Sigmoid colon (tissue), 4 donors: ENCODE measurements at regions not wholly inside any gene's neighbourhood (a gene's known extent, or its start where the extent isn't known, plus 50 kb on each side); places are given as distances from the start of the nearest gene placed in this dataset.

Experiments used
- EP300 ChIP-seq, 4 donors: sonication (generic); formaldehyde crosslinking; IDR thresholded peaks; one replicate each; pipeline ENCODE4 v1.6.1; 2017; ENCODE audit warnings: antibody characterized with exemption in 4 of 4
- POLR2A ChIP-seq, 2 donors: fragments of 450-650 bp; IDR thresholded peaks; one replicate each; pipeline ENCODE4 v1.6.1; 2016; ENCODE audit warnings: antibody characterized with exemption in 2 of 2, mild to moderate bottlenecking in 2 of 2, moderate library complexity in 2 of 2
- POLR2AphosphoS5 ChIP-seq, 4 donors: sonication (generic); formaldehyde crosslinking; IDR thresholded peaks; one replicate each; pipeline ENCODE4 v1.6.1; 2017; ENCODE audit warnings: antibody characterized with exemption in 4 of 4
- TF ChIP-seq, protein P1 (sequence below), 4 experiments: fragments of 450-650 bp in 3 of 4; fragments of 200-600 bp in 1 of 4; IDR thresholded peaks; one replicate each; pipeline ENCODE4 v1.5.1; 2016 to 2019; ENCODE audit warnings: antibody characterized with exemption in 4 of 4, mild to moderate bottlenecking in 3 of 4, moderate library complexity in 2 of 4

- TF ChIP-seq, protein P1, sequence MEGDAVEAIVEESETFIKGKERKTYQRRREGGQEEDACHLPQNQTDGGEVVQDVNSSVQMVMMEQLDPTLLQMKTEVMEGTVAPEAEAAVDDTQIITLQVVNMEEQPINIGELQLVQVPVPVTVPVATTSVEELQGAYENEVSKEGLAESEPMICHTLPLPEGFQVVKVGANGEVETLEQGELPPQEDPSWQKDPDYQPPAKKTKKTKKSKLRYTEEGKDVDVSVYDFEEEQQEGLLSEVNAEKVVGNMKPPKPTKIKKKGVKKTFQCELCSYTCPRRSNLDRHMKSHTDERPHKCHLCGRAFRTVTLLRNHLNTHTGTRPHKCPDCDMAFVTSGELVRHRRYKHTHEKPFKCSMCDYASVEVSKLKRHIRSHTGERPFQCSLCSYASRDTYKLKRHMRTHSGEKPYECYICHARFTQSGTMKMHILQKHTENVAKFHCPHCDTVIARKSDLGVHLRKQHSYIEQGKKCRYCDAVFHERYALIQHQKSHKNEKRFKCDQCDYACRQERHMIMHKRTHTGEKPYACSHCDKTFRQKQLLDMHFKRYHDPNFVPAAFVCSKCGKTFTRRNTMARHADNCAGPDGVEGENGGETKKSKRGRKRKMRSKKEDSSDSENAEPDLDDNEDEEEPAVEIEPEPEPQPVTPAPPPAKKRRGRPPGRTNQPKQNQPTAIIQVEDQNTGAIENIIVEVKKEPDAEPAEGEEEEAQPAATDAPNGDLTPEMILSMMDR (IDR thresholded peaks at IDR 0.05): no peak
- TF ChIP-seq EP300 (IDR thresholded peaks at IDR 0.05): no peak
- TF ChIP-seq POLR2AphosphoS5 (IDR thresholded peaks at IDR 0.05): no peak
- TF ChIP-seq POLR2A (IDR thresholded peaks at IDR 0.05): no peak
Measured at GRCh38 chr3:17845026-17845812, 102.8 kb upstream of the TBC1D5 start.
